Immature natural killer cell (primary cell): ENCODE measurements at regions not wholly inside any gene's neighbourhood (a gene's known extent, or its start where the extent isn't known, plus 50 kb on each side); places are given as distances from the start of the nearest gene placed in this dataset.

ENCODE experiments used
- DNase-seq, 3 donors: peaks; one replicate each; pipeline ENCODE4 v3.0.0; 2022; ENCODE audit warnings: mixed read lengths in 1 of 3
- H3K27ac Mint-ChIP-seq, 6 donors: one replicate each; pipeline ENCODE4 v1.8.0; 2020; ENCODE audit warnings: mixed read lengths in 6 of 6, mild to moderate bottlenecking in 5 of 6, inconsistent platforms in 4 of 6, moderate library complexity in 3 of 6
- H3K27me3 Mint-ChIP-seq, 3 donors: one replicate each; pipeline ENCODE4 v1.8.0; 2020 to 2021; ENCODE audit warnings: low read depth in 3 of 3, mild to moderate bottlenecking in 3 of 3, mixed read lengths in 3 of 3, moderate library complexity in 3 of 3, inconsistent platforms in 1 of 3
- H3K36me3 Mint-ChIP-seq, 3 donors: one replicate each; pipeline ENCODE4 v1.8.0; 2020; ENCODE audit warnings: mixed read lengths in 3 of 3, inconsistent platforms in 2 of 3, mild to moderate bottlenecking in 2 of 3
- H3K4me1 Mint-ChIP-seq, 2 donors: one replicate each; pipeline ENCODE4 v1.8.0; 2020; ENCODE audit warnings: inconsistent platforms in 2 of 2, mild to moderate bottlenecking in 2 of 2, mixed read lengths in 2 of 2, moderate library complexity in 1 of 2
- H3K4me3 Mint-ChIP-seq, 5 donors: one replicate each; pipeline ENCODE4 v1.8.0; 2020; ENCODE audit warnings: mild to moderate bottlenecking in 5 of 5, mixed read lengths in 5 of 5, inconsistent platforms in 3 of 5, moderate library complexity in 3 of 5
- H3K9me3 Mint-ChIP-seq, 6 donors: one replicate each; pipeline ENCODE4 v1.8.0; 2020; ENCODE audit warnings: mild to moderate bottlenecking in 6 of 6, mixed read lengths in 6 of 6, inconsistent platforms in 4 of 6, moderate library complexity in 3 of 6

GRCh38 chr1:229094476-229095311, 176.2 kb upstream of the RAB4A start:
- DNase-seq = no peak
- Mint-ChIP-seq H3K4me1 (no peaks in the 10 kb centered on the region), H3K36me3 (no peaks in the 10 kb centered on the region), H3K4me3 (no peak overlapping the region), H3K27me3 (peaks cover 0 to 5% (median 0%) of the 10 kb centered on the region in 3 donors), H3K9me3 (no peaks in the 10 kb centered on the region), H3K27ac (no peak overlapping the region)

DNA sequence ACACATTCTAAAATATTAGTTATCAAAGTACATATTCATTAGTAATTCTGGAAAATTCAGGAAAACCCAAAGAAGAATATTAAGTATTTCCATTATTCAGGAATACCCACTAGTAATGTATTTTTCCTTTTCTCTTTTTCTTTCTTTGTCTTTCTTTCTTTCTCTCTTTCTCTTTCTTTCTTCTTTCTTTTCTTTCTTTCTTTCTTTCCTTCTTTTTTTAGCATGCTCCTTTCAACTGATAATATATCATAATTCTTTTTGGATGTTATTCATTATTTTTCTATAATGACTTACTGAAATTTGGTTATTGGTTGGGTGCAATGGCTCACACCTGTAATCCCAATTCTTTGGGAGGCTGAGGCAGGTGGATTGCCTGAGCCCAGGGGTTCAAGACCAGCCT, 175.6 kb upstream of the RAB4A start:
- Mint-ChIP-seq H3K4me3 (no peak overlapping the region), H3K36me3 (no peaks in the 10 kb centered on the region), H3K27ac (no peak overlapping the region), H3K9me3 (no peaks in the 10 kb centered on the region), H3K27me3 (peaks cover 0 to 6% (median 0%) of the 10 kb centered on the region in 3 donors), H3K4me1 (no peaks in the 10 kb centered on the region)
- no peak for DNase-seq

DNA sequence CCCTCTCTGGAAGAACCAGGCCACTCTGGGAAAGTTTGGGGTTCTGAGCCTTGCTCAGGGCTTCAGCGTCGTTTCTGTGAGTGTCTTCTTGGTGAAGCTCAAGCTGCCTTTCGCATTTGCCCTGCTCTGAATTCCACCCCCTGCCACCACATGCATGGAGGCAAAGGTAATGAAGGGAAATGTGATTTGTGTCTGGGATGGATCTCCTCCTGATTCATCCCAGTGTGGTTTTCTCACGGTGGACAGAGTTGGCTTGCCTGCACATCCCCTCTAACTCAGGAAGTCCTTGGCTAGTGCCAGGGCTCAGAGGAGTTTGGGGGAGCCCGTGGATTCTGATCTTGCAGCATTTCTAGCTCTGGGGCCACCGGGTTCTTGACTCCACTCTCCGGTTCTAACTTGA, 173.6 kb upstream of the RAB4A start:
- Mint-ChIP-seq H3K4me1 (no peaks in the 10 kb centered on the region), H3K4me3 (no peak overlapping the region), H3K36me3 (no peaks in the 10 kb centered on the region), H3K27me3 (peaks cover 0 to 5% (median 4%) of the 10 kb centered on the region in 3 donors), H3K27ac (no peak overlapping the region), H3K9me3 (no peaks in the 10 kb centered on the region)
- DNase-seq = no peak

GRCh38 chr1:229098361-229098760, 172.6 kb upstream of the RAB4A start:
- DNase-seq = no peak

GRCh38 chr1:229098903-229099578, 171.9 kb upstream of the RAB4A start:
- no peak overlapping the region for H3K27ac Mint-ChIP-seq
- H3K4me1 Mint-ChIP-seq = no peaks in the 10 kb centered on the region
- H3K9me3 Mint-ChIP-seq = no peaks in the 10 kb centered on the region
- H3K4me3 Mint-ChIP-seq = no peak overlapping the region
- H3K36me3 Mint-ChIP-seq = no peaks in the 10 kb centered on the region
- peaks cover 3 to 5% (median 4%) of the 10 kb centered on the region in 3 donors for H3K27me3 Mint-ChIP-seq
- DNase-seq = no peak

More at GRCh38 chr1:229098361-229098760, 172.6 kb upstream of the RAB4A start:
- Mint-ChIP-seq H3K9me3 (no peaks in the 10 kb centered on the region), H3K27me3 (peaks cover 3 to 5% (median 4%) of the 10 kb centered on the region in 3 donors), H3K36me3 (no peaks in the 10 kb centered on the region), H3K27ac (peak overlapping the region in 1 of 6 donors; percentile 25), H3K4me1 (no peaks in the 10 kb centered on the region), H3K4me3 (no peak overlapping the region)

DNA sequence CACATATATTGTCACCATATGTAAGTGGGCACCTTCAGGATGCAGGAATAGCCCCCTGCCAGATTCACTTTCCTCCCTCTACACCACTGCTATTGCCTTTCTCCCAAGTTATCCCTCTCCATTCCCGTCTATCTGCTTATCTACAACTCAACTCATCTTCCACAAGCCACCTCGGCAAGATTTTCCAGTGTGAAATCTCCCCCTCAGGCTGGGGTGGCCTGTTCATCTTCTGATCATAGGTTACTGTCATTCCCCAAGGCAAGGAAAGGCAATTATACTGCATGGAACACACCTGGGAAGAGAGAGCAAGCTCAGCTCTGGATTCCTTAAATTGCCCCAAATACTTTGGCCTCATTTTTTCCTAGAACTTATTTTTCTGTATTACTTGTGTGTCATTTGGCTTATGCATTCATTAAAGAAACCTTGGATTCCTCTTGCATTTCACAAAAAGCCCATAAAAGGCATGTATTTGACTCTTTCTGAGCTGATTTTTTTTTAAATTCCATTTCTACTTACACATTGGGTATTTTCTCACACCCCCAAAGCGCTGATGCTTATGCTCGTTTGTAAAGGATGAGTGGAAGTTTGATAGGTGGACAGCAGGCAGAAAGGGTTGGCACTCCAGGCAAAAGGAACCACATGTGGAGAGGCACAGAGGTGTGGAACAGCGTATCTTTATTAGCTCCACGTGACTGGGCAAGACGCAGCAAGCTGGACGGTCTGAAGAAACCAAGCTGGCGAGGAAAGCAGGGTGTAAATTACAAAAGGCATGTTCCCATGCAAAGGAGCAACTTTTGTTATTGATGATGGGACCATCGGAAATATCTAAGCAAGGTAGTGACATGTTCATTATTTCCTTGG, 169.7 kb upstream of the RAB4A start:
- H3K9me3 Mint-ChIP-seq = no peaks in the 10 kb centered on the region
- H3K27ac Mint-ChIP-seq = no peak overlapping the region
- H3K27me3 Mint-ChIP-seq = peaks cover 3 to 4% (median 4%) of the 10 kb centered on the region in 3 donors
- no peaks in the 10 kb centered on the region for H3K4me1 Mint-ChIP-seq
- H3K4me3 Mint-ChIP-seq = no peak overlapping the region
- H3K36me3 Mint-ChIP-seq = no peaks in the 10 kb centered on the region
- no peak for DNase-seq

- Mint-ChIP-seq H3K4me1 (no peaks in the 10 kb centered on the region), H3K27ac (no peak overlapping the region), H3K9me3 (no peaks in the 10 kb centered on the region), H3K4me3 (no peak overlapping the region), H3K27me3 (peaks cover 3 to 4% (median 4%) of the 10 kb centered on the region in 3 donors), H3K36me3 (peaks cover 0 to 3% (median 0%) of the 10 kb centered on the region in 3 donors)
- no peak for DNase-seq
Measured at GRCh38 chr1:229102741-229103391, 168.0 kb upstream of the RAB4A start.

GRCh38 chr1:229104654-229105053, 166.3 kb upstream of the RAB4A start:
- Mint-ChIP-seq H3K4me3 (no peak overlapping the region), H3K9me3 (no peaks in the 10 kb centered on the region), H3K36me3 (peaks cover 0 to 3% (median 0%) of the 10 kb centered on the region in 3 donors), H3K27ac (no peak overlapping the region), H3K4me1 (no peaks in the 10 kb centered on the region), H3K27me3 (peaks cover 4 to 6% (median 4%) of the 10 kb centered on the region in 3 donors)
- DNase-seq = no peak

GRCh38 chr1:229105109-229105508, 165.8 kb upstream of the RAB4A start:
- peaks cover 0 to 3% (median 0%) of the 10 kb centered on the region in 3 donors for H3K36me3 Mint-ChIP-seq
- no peak for DNase-seq
- peaks cover 2 to 6% (median 4%) of the 10 kb centered on the region in 3 donors for H3K27me3 Mint-ChIP-seq
- H3K27ac Mint-ChIP-seq = no peak overlapping the region
- no peaks in the 10 kb centered on the region for H3K9me3 Mint-ChIP-seq
- H3K4me3 Mint-ChIP-seq = no peak overlapping the region
- no peaks in the 10 kb centered on the region for H3K4me1 Mint-ChIP-seq

- Mint-ChIP-seq H3K27ac (no peak overlapping the region), H3K36me3 (peaks cover 0 to 3% (median 0%) of the 10 kb centered on the region in 3 donors), H3K27me3 (peaks cover 1 to 6% (median 4%) of the 10 kb centered on the region in 3 donors), H3K4me1 (no peaks in the 10 kb centered on the region), H3K9me3 (no peaks in the 10 kb centered on the region), H3K4me3 (no peak overlapping the region)
- DNase-seq = no peak
Measured at GRCh38 chr1:229105822-229106525, 164.9 kb upstream of the RAB4A start.

DNA sequence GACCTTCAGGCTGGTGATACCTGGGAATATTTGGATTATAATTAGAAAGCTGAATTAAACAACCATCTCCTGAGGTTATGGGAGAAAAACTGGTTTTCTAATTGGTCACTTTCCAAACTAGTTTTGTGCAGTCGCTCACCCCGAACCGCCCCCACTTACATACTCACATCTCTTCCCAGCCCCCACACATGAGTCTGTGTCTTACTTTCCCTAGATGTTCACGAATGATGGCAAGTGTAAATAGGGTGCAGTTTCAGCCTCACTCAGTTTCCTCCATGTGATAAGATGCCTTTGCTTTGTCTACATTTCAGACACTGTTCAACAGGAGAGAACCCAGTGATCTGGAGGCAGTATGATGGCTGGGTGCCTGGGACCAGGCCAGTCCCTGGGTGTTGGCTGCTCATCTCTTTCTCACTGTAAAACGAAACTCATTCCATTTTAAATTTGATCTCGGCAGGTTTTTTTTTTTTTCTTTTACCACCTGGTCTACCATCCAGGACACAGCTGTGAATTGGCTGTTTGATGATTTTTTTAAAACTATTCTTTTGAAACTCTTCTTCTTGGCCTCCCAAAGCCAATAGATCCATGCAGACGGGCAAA, 164.3 kb upstream of the RAB4A start:
- no peaks in the 10 kb centered on the region for H3K9me3 Mint-ChIP-seq
- H3K4me3 Mint-ChIP-seq = no peak overlapping the region
- no peak for DNase-seq
- H3K27me3 Mint-ChIP-seq = peaks cover 1 to 6% (median 4%) of the 10 kb centered on the region in 3 donors
- no peak overlapping the region for H3K27ac Mint-ChIP-seq
- H3K4me1 Mint-ChIP-seq = no peaks in the 10 kb centered on the region
- peaks cover 0 to 3% (median 0%) of the 10 kb centered on the region in 3 donors for H3K36me3 Mint-ChIP-seq

GRCh38 chr1:229107304-229107815, 163.6 kb upstream of the RAB4A start:
- H3K27me3 Mint-ChIP-seq = peaks cover 0 to 6% (median 1%) of the 10 kb centered on the region in 3 donors
- no peak overlapping the region for H3K27ac Mint-ChIP-seq
- DNase-seq = no peak
- H3K4me1 Mint-ChIP-seq = no peaks in the 10 kb centered on the region
- peaks cover 0 to 3% (median 0%) of the 10 kb centered on the region in 3 donors for H3K36me3 Mint-ChIP-seq
- H3K9me3 Mint-ChIP-seq = no peaks in the 10 kb centered on the region
- no peak overlapping the region for H3K4me3 Mint-ChIP-seq
